Uterus (tissue), 3 donors: ENCODE measurements at regions not wholly inside any gene's neighbourhood (a gene's known extent, or its start where the extent isn't known, plus 50 kb on each side); places are given as distances from the start of the nearest gene placed in this dataset.

Experiments
- DNase-seq, 2 donors: peaks; one replicate each; pipeline ENCODE4 v3.0.0-alpha.2; 2019 to 2020
- H3K27ac ChIP-seq, 2 donors: fragments of 200-600 bp; sonication (generic); 1 replicate in 1 of 2; 2 replicates in 1 of 2; pipeline ENCODE4 v1.5.1; 2016 to 2018
- H3K27me3 ChIP-seq, 2 donors: fragments of 200-600 bp; sonication (generic); one replicate each; pipeline ENCODE4 v1.5.1; 2018 to 2019; ENCODE audit warnings: control low read depth in 1 of 2
- H3K36me3 ChIP-seq, 2 donors: fragments of 200-600 bp; sonication (generic); one replicate each; pipeline ENCODE4 v1.5.1; 2019; ENCODE audit warnings: control low read depth in 1 of 2
- H3K4me1 ChIP-seq, 2 donors: fragments of 200-600 bp; sonication (generic); one replicate each; pipeline ENCODE4 v1.5.1; 2018 to 2019; ENCODE audit warnings: control low read depth in 1 of 2
- H3K4me3 ChIP-seq, 2 donors: fragments of 200-600 bp; sonication (generic); 1 replicate in 1 of 2; 2 replicates in 1 of 2; pipeline ENCODE4 v1.5.1; 2018 to 2019; ENCODE audit warnings: mild to moderate bottlenecking in 1 of 2
- H3K9me3 ChIP-seq, 2 donors: fragments of 200-600 bp; sonication (generic); one replicate each; pipeline ENCODE4 v1.5.1; 2019; ENCODE audit warnings: control low read depth in 1 of 2
- CTCF ChIP-seq, 4 experiments: fragments of 200-600 bp in 2 of 4; fragments of 450-650 bp in 2 of 4; sonication (generic) in 2 of 4; IDR thresholded peaks; one replicate each; pipeline ENCODE4 v1.5.1; 2016 to 2019; ENCODE audit warnings: antibody characterized with exemption in 4 of 4, mild to moderate bottlenecking in 2 of 4, moderate library complexity in 1 of 4
- POLR2A ChIP-seq, 2 donors: fragments of 450-650 bp; IDR thresholded peaks; one replicate each; pipeline ENCODE4 v1.6.1; 2016; ENCODE audit warnings: antibody characterized with exemption in 2 of 2, mild to moderate bottlenecking in 1 of 2, moderate library complexity in 1 of 2
- intact Hi-C: fragments of 100-400 bp; cut with DNase I; formaldehyde crosslinking; loops from one replicate; pipeline ENCODE4 v1.15.1; 2023; ENCODE audit warnings: low total_unique reads
- donor health status: DM: yes; HTN: yes; CAD: no.

- intact Hi-C loops: no loop called here
- TF ChIP-seq CTCF (IDR thresholded peaks at IDR 0.05): no peak
- no peak for TF ChIP-seq POLR2A (IDR thresholded peaks at IDR 0.05)
- DNase-seq: no peak
- no peak overlapping the region for H3K4me3 ChIP-seq
- H3K27me3 ChIP-seq: no peaks in the 10 kb centered on the region
- no peaks in the 10 kb centered on the region for H3K4me1 ChIP-seq
- H3K27ac ChIP-seq: no peak overlapping the region
- H3K36me3 ChIP-seq: no peaks in the 10 kb centered on the region
- no peaks in the 10 kb centered on the region for H3K9me3 ChIP-seq
These were observed 160.3 kb upstream of the NEBL start for GRCh38 chr10:21057436-21057835.

- no peak for TF ChIP-seq POLR2A (IDR thresholded peaks at IDR 0.05)
- TF ChIP-seq CTCF (IDR thresholded peaks at IDR 0.05): no peak
- H3K27ac ChIP-seq: no peak overlapping the region
- no peaks in the 10 kb centered on the region for H3K27me3 ChIP-seq
- DNase-seq: no peak
- H3K9me3 ChIP-seq: no peaks in the 10 kb centered on the region
- no peaks in the 10 kb centered on the region for H3K4me1 ChIP-seq
- H3K36me3 ChIP-seq: no peaks in the 10 kb centered on the region
- intact Hi-C loops: no loop called here
- no peak overlapping the region for H3K4me3 ChIP-seq
These were observed 159.3 kb upstream of the NEBL start for GRCh38 chr10:21056461-21056860.

GRCh38 chr10:21055339-21056135 lies 158.4 kb upstream of the NEBL start:
- H3K27ac ChIP-seq: no peak overlapping the region
- no peaks in the 10 kb centered on the region for H3K9me3 ChIP-seq
- TF ChIP-seq CTCF (IDR thresholded peaks at IDR 0.05) (no peak), POLR2A (IDR thresholded peaks at IDR 0.05) (no peak)
- H3K36me3 ChIP-seq: no peaks in the 10 kb centered on the region
- no peak overlapping the region for H3K4me3 ChIP-seq
- H3K4me1 ChIP-seq: no peaks in the 10 kb centered on the region
- no peak for DNase-seq
- no peaks in the 10 kb centered on the region for H3K27me3 ChIP-seq
- intact Hi-C loops: no loop called here

- Histone ChIP-seq H3K27ac (no peak overlapping the region), H3K36me3 (no peaks in the 10 kb centered on the region), H3K4me3 (no peak overlapping the region), H3K9me3 (no peaks in the 10 kb centered on the region), H3K27me3 (no peaks in the 10 kb centered on the region), H3K4me1 (no peaks in the 10 kb centered on the region)
- intact Hi-C loops: no loop called here
- TF ChIP-seq CTCF (IDR thresholded peaks at IDR 0.05) (no peak), POLR2A (IDR thresholded peaks at IDR 0.05) (no peak)
- DNase-seq: no peak
These were observed 157.0 kb upstream of the NEBL start for GRCh38 chr10:21053953-21054690.

GRCh38 chr10:21052709-21053104 lies 155.6 kb upstream of the NEBL start:
- Histone ChIP-seq H3K36me3 (no peaks in the 10 kb centered on the region), H3K4me3 (no peak overlapping the region), H3K27ac (no peak overlapping the region), H3K27me3 (no peaks in the 10 kb centered on the region), H3K4me1 (no peaks in the 10 kb centered on the region), H3K9me3 (no peaks in the 10 kb centered on the region)
- no peak for TF ChIP-seq POLR2A (IDR thresholded peaks at IDR 0.05)
- no peak for TF ChIP-seq CTCF (IDR thresholded peaks at IDR 0.05)
- no peak for DNase-seq
- intact Hi-C loops: no loop called here
